CD4-positive, alpha-beta T cell treated with Interleukin-15 for 1 hour (primary cell): ENCODE measurements at regions not wholly inside any gene's neighbourhood (a gene's known extent, or its start where the extent isn't known, plus 50 kb on each side); places are given as distances from the start of the nearest gene placed in this dataset.
"Not testable (repeated sequence)": the region's sequence is repeated elsewhere in the genome, so short reads cannot be mapped to it uniquely, and the experiment has no call there.

ENCODE experiments used
- DNase-seq: peaks from one replicate; pipeline ENCODE4 v3.0.0-alpha.2; 2020

DNA sequence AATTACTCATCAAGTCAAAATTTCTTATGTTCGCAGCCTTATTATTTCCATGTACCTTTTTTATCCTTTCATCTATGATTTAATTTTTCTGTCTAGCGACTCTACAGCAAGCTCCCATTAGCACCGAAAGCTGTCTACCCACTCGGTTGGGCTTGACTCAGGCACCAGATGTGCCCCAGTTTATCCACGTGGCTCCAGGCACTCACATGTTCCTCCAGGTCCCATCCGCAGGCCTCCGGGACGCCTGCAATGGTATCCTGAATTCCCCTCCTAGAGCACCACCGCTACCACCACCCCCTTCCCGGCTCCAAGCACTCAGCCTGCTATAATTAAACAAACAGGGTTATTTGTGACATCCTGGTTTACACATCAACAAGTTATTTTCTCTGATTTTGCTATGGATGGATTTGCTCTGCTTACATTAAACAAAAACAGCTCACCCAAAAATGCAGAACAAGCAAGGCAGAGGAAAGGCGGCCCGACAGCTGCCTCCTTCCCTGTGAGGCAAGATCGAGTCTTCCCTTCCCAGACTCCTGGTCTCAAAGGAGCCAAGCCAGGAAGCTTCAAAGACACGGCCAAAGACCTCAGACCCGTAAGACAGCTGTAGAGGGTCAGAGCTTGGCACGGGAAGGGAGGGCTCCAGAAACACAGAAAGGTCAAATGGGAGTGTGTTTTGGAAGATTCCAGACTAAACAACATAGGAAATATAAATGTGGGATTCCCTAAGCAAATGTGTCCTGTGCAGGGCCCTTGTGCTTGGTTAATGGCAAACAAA is 253.8 kb downstream of the TTC8 start:
- DNase-seq, result no peak

GRCh38 chr14:89085231-89085731 is 260.8 kb downstream of the TTC8 start:
- DNase-seq, result no peak

DNA sequence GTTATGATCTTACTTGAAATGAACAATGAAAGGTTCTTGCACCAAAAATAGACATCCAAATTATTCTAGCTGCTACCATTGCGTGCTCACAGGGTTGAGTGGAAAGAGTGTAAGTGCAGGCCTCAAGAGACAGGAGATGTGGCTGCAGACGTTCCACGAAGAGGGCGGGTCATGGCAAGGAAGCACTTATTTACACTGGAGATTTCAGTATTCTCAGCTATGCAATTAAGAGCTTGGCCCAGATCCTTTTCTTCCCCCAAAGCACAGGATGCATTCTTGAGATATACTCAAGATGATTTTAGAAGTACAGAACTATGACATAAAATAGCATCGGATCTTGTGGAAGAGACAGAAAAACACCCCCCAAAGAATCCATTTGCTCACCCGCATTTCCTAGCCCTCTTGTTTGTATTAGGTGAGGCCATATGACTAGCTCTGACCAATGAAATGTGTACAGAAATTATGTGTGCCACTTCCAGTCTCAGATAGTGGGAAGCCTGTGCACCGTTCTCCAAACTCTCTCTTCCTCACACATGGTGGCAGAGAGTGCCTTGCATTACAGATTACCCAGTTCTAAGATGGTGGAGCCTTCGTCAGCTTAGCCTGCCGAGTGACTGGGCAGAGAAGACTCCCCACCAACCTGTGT is 261.4 kb downstream of the TTC8 start:
- DNase-seq, result no peak

GRCh38 chr14:89088530-89088929 is 264.1 kb downstream of the TTC8 start:
- DNase-seq, result no peak

GRCh38 chr14:89089330-89089729 is 264.9 kb downstream of the TTC8 start:
- DNase-seq, result no peak

- no peak for DNase-seq
Measured at GRCh38 chr14:89091781-89092180, 267.3 kb downstream of the TTC8 start.

DNA sequence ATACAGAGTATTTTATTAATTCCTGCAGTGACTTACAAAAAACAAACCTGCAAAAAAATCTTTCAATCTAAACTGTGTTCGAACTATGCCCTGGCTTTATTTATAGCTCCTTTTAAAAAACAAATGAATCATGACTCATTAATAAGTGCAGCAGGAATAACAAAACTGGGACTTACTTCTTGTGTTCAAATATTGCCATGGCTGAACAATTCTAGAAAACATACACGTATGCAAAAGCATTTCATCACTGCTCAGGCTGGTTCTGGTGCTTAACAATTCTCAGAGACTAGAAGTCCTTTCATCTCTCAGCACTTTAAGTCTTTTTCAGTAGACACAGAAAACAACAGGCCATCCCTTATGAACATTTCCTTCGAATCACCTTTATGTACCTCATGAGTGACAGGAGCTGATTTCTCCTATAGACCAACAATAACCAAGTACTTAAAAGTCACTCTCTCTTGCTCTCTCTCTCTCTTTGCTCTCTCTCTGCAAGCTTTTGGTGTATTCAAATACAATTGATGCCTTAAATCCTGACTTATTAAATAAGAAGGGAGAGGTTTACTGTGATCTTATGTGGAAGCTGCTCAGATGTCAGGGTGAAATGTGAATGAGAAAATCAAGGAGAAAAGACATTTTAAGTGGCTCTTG is 268.8 kb downstream of the TTC8 start:
- DNase-seq, result no peak

DNA sequence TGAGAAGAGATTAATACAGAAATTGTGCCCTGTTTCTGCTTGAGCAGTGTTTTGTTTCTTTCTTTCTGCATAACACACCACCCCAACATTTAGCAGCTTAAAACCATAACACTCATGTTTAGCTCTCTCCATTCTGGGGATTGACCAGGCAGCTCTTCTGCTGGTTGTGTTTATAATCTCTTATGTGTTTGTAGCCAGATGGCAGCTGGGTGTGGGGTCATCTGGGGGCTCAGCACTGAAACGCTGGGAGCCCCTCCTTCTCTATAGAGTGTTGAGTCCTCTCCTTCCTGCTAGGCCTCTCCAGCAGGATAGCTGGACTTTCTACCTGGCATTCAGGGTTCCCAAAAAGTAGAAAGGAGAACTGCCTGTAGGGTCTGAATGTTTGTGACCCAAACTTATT is 270.6 kb downstream of the TTC8 start:
- DNase-seq, result no peak

DNA sequence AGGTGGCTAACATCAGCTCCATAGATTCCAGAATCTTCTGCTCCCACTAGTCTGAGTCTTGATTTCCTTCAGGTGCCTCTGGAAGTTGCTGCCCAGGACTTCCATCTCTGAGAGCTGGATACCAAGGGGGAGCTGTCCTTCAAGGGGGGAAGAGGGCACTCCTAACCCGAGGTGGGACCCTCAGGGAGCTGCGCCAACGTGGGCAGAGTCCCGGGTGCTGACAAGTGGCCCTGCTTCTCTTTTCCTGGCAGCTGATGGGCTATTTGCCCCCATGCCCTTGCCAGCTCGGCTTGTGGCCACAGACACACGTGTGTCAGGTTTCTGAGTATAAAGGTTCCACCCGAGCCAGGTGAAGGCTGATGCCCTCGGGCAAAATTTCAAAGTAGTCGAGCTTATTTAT is 272.5 kb downstream of the TTC8 start:
- DNase-seq, result no peak

GRCh38 chr14:89098254-89098653 is 273.8 kb downstream of the TTC8 start:
- DNase-seq, result no peak

- not testable (repeated sequence) for DNase-seq
Measured at GRCh38 chr14:89104171-89104817, 279.8 kb downstream of the TTC8 start.

DNA sequence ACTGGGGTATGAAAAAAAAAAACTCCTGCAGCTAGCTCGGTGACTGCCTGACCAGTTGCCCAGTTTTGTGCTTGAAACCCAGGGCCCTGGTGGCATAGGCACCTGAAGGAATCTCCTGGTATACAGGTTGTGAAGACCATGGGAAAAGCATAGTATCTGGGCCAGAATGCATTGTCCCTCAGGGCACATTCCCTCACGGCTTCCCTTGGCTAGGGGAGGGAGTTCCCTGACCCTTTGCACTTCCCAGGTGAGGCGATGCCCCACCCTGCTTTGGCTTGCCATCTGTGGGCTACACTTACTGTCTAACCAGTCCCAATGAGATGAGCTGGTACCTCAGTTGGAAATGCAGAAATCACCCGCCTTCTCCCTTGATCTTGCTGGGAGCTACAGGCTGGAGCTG is 280.4 kb downstream of the TTC8 start:
- DNase-seq, result not testable (repeated sequence)
